ENCODE measurements at regions not wholly inside any gene's neighbourhood (a gene's known extent, or its start where the extent isn't known, plus 50 kb on each side); places are given as distances from the start of the nearest gene placed in this dataset.
"Not testable (repeated sequence)": the region's sequence is repeated elsewhere in the genome, so short reads cannot be mapped to it uniquely, and the experiment has no call there.

GRCh38 chr10:44567471-44567870, 182.6 kb upstream of the CXCL12 start:
- DNase-seq (ENCODE audit: low read depth) = no peak

GRCh38 chr10:44569193-44570091, 184.5 kb upstream of the CXCL12 start:
- DNase-seq (ENCODE audit: low read depth) = no peak

GRCh38 chr10:44571701-44572100, 186.8 kb upstream of the CXCL12 start:
- DNase-seq (ENCODE audit: low read depth) = no peak

GRCh38 chr10:44572146-44572545, 187.2 kb upstream of the CXCL12 start:
- DNase-seq (ENCODE audit: low read depth) = no peak

GRCh38 chr10:44573821-44574220, 188.9 kb upstream of the CXCL12 start:
- DNase-seq (ENCODE audit: low read depth) = no peak

GRCh38 chr10:44574596-44575480, 189.9 kb upstream of the CXCL12 start:
- no peak for DNase-seq (ENCODE audit: low read depth)

GRCh38 chr10:44575601-44576380, 190.9 kb upstream of the CXCL12 start:
- DNase-seq (ENCODE audit: low read depth) = no peak

- no peak for DNase-seq (ENCODE audit: low read depth)
These were observed 191.8 kb upstream of the CXCL12 start for GRCh38 chr10:44576702-44577191.

GRCh38 chr10:44577533-44577932, 192.6 kb upstream of the CXCL12 start:
- no peak for DNase-seq (ENCODE audit: low read depth)

- DNase-seq (ENCODE audit: low read depth) = no peak
These were observed 193.4 kb upstream of the CXCL12 start for GRCh38 chr10:44578271-44578670.

- not testable (repeated sequence) for DNase-seq (ENCODE audit: low read depth)
These were observed 194.1 kb upstream of the CXCL12 start for GRCh38 chr10:44578963-44579362.

- DNase-seq (ENCODE audit: low read depth) = no peak
These were observed 197.1 kb upstream of the CXCL12 start for GRCh38 chr10:44581996-44582395.

GRCh38 chr10:44587488-44588318, 202.8 kb upstream of the CXCL12 start:
- no peak for DNase-seq (ENCODE audit: low read depth)

- no peak for DNase-seq (ENCODE audit: low read depth)
These were observed 204.5 kb upstream of the CXCL12 start for GRCh38 chr10:44589181-44589943.

- DNase-seq (ENCODE audit: low read depth) = no peak
These were observed 205.1 kb upstream of the CXCL12 start for GRCh38 chr10:44589944-44590449.

GRCh38 chr10:44591911-44592310, 207.0 kb upstream of the CXCL12 start:
- DNase-seq (ENCODE audit: low read depth) = no peak

GRCh38 chr10:44593952-44594351, 209.1 kb upstream of the CXCL12 start:
- no peak for DNase-seq (ENCODE audit: low read depth)

GRCh38 chr10:44607116-44607515, 222.2 kb upstream of the CXCL12 start:
- no peak for DNase-seq (ENCODE audit: low read depth)

- no peak for DNase-seq (ENCODE audit: low read depth)
These were observed 234.0 kb upstream of the CXCL12 start for GRCh38 chr10:44618910-44619309.

- DNase-seq (ENCODE audit: low read depth) = no peak
These were observed 234.6 kb upstream of the CXCL12 start for GRCh38 chr10:44619521-44619920.

Data from stimulated activated CD8-positive, alpha-beta memory T cell treated with anti-CD3 and anti-CD28 coated beads, Interleukin-15, amount 100 ng/mL, for 1 hour (primary cell).